GM19468 (cell line): ENCODE measurements at regions not wholly inside any gene's neighbourhood (a gene's known extent, or its start where the extent isn't known, plus 50 kb on each side); places are given as distances from the start of the nearest gene placed in this dataset.
"Not testable (repeated sequence)": the region's sequence is repeated elsewhere in the genome, so short reads cannot be mapped to it uniquely, and the experiment has no call there.

ENCODE experiments used
- ATAC-seq: cut with Tn5 transposase; IDR thresholded peaks from one replicate; pipeline ENCODE4 v1.9.1; 2021; ENCODE audit warnings: mild to moderate bottlenecking, moderate library complexity, moderate number of reproducible peaks; ENCODE audit not compliant: unreplicated experiment; ENCODE audit errors: extremely low read depth

GRCh38 chr2:21730141-21730540 is 606.4 kb downstream of the TDRD15 start:
- no peak for ATAC-seq

- no peak for ATAC-seq
These were observed 616.7 kb downstream of the TDRD15 start for GRCh38 chr2:21740484-21740883.

- ATAC-seq: no peak
These were observed 622.7 kb downstream of the TDRD15 start for GRCh38 chr2:21746499-21746898.

- no peak for ATAC-seq
These were observed 624.7 kb downstream of the TDRD15 start for GRCh38 chr2:21748501-21748900.

GRCh38 chr2:21754164-21754788 is 630.5 kb downstream of the TDRD15 start:
- no peak for ATAC-seq

- ATAC-seq: no peak
These were observed 634.1 kb downstream of the TDRD15 start for GRCh38 chr2:21757805-21758430.

- ATAC-seq: no peak
These were observed 636.1 kb downstream of the TDRD15 start for GRCh38 chr2:21759819-21760218.

- no peak for ATAC-seq
These were observed 637.6 kb downstream of the TDRD15 start for GRCh38 chr2:21761361-21761760.

GRCh38 chr2:21763501-21763900 is 639.7 kb downstream of the TDRD15 start:
- no peak for ATAC-seq

GRCh38 chr2:21770787-21771186 is 647.0 kb downstream of the TDRD15 start:
- no peak for ATAC-seq

- no peak for ATAC-seq
These were observed 648.9 kb downstream of the TDRD15 start for GRCh38 chr2:21772624-21773023.

GRCh38 chr2:21773168-21773567 is 649.4 kb downstream of the TDRD15 start:
- no peak for ATAC-seq

GRCh38 chr2:21774691-21775368 is 651.1 kb downstream of the TDRD15 start:
- no peak for ATAC-seq

- ATAC-seq: no peak
These were observed 656.0 kb downstream of the TDRD15 start for GRCh38 chr2:21779786-21780185.

- ATAC-seq: no peak
These were observed 658.2 kb downstream of the TDRD15 start for GRCh38 chr2:21781962-21782361.

GRCh38 chr2:21782866-21783265 is 659.1 kb downstream of the TDRD15 start:
- ATAC-seq: no peak

- no peak for ATAC-seq
These were observed 664.2 kb downstream of the TDRD15 start for GRCh38 chr2:21787941-21788340.

GRCh38 chr2:21790311-21790710 is 666.5 kb downstream of the TDRD15 start:
- not testable (repeated sequence) for ATAC-seq

- ATAC-seq: no peak
These were observed 668.8 kb downstream of the TDRD15 start for GRCh38 chr2:21792571-21792970.

GRCh38 chr2:21793461-21793860 is 669.7 kb downstream of the TDRD15 start:
- ATAC-seq: no peak

GRCh38 chr2:21794611-21795010 is 670.8 kb downstream of the TDRD15 start:
- ATAC-seq: no peak

GRCh38 chr2:21800356-21800755 is 676.6 kb downstream of the TDRD15 start:
- no peak for ATAC-seq
